GM12873 (cell line): ENCODE measurements at regions not wholly inside any gene's neighbourhood (a gene's known extent, or its start where the extent isn't known, plus 50 kb on each side); places are given as distances from the start of the nearest gene placed in this dataset.

ENCODE experiments used
- TF ChIP-seq, protein P1 (sequence below): IDR thresholded peaks from 2 replicates; pipeline ENCODE4 v1.5.1; 2012; ENCODE audit warnings: low read depth, mild to moderate bottlenecking, moderate library complexity, low read length, control low read depth; ENCODE audit not compliant: insufficient read depth; ENCODE audit errors: missing control alignments

DNA sequence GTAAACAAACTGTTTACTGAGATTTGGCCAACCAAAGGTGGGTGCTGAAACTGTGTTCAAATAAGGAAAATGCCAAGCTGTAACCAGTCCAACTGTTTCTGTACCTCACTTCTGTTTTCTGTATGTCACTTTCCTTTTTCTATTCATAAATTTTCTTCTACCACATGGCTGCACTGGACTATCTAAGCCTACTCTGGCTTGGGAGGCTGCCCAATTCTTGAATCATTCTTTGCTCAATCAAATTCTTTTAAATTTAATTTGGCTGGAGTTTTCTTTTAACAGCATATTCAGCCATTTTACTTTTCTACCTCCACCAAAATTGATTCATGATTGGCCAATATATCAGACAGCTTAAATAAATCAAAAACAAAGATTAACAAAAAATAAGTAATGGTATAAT, 1575.5 kb upstream of the SPRY2 start:
- TF ChIP-seq, protein P1, sequence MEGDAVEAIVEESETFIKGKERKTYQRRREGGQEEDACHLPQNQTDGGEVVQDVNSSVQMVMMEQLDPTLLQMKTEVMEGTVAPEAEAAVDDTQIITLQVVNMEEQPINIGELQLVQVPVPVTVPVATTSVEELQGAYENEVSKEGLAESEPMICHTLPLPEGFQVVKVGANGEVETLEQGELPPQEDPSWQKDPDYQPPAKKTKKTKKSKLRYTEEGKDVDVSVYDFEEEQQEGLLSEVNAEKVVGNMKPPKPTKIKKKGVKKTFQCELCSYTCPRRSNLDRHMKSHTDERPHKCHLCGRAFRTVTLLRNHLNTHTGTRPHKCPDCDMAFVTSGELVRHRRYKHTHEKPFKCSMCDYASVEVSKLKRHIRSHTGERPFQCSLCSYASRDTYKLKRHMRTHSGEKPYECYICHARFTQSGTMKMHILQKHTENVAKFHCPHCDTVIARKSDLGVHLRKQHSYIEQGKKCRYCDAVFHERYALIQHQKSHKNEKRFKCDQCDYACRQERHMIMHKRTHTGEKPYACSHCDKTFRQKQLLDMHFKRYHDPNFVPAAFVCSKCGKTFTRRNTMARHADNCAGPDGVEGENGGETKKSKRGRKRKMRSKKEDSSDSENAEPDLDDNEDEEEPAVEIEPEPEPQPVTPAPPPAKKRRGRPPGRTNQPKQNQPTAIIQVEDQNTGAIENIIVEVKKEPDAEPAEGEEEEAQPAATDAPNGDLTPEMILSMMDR, result no peak

DNA sequence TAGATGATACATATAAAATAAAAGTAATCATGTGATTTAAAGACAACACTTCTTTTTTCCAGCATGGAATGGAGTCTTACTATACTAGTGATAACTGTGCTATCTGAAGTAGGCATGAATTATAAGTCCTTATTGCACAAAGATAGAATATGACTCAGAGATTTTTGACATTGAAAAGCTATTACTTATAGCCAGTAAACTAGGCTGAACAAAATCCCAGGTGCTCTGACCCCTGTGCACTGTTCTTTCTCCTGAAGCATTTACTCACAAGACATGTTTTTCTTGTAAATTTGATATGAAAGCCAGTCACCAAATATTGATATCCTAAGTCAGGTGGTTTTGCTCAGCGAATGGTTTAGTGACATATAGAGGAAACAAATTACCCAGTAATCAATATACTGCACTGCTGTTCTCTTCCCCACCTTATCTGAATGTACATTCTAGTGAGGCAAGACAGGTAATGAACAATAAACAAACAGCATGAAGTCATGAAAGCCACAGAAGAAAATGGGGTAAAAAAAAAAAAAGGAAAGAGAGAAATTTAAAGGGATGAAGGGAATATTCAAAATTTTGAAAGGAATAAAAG, 1567.0 kb upstream of the SPRY2 start:
- TF ChIP-seq, protein P1, result no peak

DNA sequence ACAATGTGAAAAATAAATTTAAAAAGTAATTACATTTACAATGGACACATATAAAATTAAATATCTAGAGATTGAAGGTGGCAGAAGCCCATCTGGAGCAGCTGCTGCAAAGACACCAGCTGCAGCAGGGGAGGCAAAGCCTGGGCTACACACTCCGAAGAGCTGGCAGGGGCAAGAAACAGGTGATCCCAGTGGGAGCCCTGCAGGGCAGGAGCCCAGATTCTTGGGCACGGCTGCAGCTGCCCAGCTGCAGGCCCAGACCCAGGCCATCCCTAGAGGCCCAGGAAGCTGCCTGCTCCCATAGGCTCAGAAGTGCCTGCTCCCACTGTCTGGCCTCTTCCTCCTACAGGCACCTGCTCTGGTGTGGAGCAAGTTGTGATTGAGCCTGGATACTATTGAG, 1547.9 kb upstream of the SPRY2 start:
- TF ChIP-seq, protein P1, result no peak

DNA sequence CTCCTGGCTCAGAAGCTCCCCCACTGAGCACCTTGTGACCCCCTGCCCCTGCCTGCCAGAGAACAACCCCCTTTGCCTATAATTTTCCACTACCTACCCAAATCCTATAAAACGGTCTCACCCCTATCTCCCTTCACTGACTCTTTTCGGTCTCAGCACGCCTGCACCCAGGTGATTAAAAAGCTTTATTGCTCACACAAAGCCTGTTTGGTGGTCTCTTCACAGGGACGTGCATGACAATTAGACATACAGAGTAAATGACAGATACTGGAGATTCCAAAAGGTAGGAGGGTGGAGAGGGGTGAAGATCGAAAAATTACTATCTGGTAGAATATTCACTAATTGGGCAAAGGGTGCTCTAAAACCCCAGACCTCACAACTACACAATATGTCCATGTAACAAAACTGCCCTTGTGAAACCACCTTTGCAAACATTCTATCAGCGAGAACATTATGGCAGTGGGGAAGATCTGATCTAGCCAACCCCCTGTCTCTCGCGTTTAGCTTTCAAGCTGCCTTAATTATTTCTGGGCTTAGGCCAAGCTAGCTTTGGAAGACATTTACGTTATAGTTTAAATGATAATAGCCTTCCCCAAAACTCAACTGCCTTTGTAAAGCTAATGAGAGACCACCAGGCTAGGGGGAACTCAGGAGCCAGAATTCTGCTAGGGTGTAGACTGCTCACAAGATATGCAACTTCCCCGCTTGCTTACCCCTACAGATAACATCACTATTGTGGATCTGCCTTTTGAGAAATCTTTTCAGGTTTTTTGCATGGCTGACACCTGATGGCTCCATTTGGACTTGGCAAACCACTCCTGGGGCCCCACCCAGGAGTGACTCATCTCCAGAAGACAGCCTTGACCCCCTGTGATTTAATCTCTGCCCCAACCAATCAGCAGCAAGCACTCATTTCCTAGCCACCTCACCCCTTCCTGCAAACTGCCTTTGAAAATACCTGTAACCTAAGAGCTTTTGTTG, 1534.0 kb upstream of the SPRY2 start:
- TF ChIP-seq, protein P1, result no peak

DNA sequence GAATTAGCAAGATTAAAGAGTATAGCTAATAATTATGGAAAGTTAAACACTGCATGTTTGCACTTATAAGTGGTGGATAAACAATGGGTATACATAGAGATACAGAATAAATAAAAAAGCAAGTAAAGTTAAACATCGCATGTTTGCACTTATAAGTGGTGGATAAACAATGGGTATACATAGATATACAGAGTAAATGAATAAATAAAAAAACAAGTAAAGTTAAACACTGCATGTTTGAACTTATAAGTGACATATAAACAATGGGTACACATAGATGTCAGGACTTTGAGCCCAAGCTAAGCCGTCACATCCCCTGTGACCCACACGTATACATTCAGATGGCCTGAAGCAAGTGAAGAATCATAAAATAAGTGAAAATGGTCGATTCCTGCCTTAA, 1533.3 kb upstream of the SPRY2 start:
- TF ChIP-seq, protein P1, result no peak

DNA sequence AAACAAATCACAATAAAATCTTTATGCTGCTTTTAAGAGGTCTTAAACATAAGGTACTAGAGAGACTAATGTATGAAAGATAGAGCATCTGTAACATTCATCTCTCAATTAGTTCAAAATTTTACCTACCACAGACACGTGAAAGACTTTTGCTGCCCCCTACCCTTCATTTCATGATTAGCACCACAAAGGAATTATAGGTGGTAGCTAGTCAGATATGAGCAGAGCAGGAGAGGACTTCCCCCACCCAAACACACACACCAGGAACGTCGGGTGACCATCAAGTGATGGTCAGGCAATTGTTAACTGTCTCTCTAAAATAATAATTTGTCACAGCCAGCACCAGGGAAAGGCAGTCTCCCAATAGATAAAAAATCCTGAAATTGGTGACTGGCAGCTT, 1531.7 kb upstream of the SPRY2 start:
- TF ChIP-seq, protein P1, result peak; percentile 11

DNA sequence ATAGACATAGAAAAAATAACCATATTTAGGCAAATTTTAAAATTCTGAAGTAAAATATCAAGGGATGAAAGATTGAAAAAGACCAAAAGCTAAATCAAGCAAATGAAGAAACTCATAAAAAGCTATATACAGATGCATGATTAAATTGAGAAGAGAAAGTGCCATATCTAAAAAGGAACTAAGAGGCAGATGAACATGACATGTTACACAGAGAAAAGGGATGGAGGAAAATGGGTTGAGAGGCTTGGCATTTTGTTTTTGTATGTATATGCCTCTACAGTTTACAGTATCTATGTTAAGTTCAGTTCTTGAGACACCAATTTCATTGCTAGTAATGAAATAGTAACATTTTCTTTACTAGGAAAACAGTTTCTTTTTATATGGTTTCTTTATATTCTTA, 1507.4 kb upstream of the SPRY2 start:
- TF ChIP-seq, protein P1, result no peak
